HG03095 (cell line): ENCODE measurements at regions not wholly inside any gene's neighbourhood (a gene's known extent, or its start where the extent isn't known, plus 50 kb on each side); places are given as distances from the start of the nearest gene placed in this dataset.

Experiments used
- ATAC-seq: cut with Tn5 transposase; IDR thresholded peaks from one replicate; pipeline ENCODE4 v1.9.1; 2021; ENCODE audit warnings: moderate library complexity; ENCODE audit not compliant: unreplicated experiment

DNA sequence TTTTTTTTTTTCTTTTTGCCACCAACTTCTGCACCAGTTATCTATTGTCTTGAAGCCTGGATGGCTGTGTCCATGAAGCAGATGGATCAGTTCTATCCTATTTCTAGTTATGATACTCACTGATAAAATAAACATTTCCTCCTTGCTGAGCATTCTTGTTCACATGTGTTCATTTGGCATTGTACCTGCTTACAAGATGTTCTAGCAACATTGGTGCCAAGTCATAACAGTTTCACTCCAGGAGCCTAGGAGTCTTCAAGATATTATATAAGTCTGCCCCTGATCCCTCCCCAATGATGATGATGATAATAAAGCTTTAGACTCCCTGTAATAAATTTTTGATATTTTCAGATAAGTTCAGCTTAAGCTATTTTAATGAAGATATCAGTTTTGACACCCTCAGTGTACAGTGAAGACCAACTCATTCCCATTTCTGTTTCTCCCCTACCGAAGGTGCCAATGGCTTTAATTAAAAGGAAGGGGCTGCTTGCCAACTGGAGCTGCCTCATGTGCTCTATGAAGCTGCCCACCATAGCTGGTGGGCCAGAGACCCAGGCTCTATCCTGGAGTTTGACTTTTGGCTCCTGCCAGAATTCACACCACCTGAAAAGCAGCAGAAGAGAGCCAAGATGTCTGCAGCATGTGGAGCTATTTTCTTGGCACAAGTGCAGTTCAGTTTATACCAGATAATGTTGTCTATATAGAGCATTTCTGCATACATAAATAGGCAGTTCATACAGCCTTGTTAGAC, 265.4 kb upstream of the TET2 start:
- no peak for ATAC-seq

DNA sequence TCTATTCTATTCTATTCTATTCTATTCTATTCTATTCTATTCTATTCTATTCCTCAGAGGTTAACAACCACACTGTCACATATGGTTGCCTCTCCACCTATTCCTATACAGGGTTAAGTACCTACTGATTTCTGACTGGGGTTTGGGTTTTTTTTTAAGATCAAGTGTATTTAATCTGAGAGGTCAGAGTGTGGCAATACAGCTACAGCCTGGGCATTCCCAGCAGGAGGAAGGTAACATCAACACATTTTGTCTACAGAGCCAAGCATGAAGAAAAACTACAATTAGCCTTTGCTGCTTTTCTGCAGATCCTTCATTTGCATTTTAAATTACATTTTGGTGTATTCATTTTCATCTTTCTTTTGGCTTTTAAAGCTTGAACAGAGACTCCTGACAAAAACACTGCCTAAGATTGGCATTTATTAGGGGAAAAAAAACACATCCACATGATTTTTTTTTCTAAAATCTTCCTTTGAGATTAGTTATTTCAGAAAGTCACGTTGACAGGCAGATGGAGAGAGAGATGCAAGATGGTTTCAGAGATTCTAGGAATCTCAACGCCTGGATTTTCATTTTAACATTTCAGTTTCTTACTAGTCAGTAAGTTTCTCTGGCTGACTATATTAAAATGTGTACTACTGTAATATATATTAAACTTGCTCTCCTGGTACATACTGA, 255.9 kb upstream of the TET2 start:
- no peak for ATAC-seq

DNA sequence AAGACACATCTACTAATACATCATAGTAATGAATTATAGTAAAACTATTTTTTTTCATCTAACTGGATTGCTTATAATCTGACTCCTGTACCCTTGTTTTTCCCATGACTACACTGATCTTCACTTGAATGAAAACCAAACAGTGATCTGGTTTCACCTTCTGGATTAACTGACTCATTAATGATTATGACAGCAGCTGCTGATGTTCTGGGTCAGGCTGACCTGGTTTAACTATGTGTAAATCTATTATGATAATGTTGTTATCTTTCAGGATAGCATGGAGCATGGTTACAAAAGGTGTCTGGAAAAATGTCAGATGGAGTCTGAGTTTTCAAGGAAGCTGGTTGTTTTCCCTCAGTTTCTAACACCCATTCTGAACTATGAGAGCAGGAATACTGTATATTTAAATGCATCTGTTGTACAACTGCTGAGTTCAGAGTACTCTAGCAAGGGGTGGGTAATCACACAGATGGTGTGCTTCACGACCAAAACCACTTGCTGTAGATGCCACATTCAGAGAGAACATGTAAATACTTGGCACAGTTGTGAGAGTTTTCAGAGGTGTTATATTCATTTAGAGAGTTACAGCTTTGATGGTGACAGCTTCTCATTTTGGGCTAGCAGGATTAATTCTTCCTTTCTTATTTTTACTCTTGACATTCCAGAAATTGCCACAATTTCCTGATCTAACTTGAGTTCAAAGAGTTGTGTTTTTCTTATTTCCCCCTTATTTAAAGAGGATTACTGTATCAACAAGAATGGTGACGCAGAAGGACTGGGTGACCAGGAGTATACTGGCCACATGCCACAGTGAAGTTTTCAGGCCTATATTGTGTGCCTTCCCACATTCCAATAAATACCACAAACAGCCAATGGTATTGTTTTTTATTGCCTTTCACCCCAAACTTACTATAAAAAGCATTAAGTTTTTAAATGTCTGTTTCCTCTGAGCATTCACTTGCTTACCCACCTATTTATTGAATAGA, 249.7 kb upstream of the TET2 start:
- ATAC-seq = no peak

DNA sequence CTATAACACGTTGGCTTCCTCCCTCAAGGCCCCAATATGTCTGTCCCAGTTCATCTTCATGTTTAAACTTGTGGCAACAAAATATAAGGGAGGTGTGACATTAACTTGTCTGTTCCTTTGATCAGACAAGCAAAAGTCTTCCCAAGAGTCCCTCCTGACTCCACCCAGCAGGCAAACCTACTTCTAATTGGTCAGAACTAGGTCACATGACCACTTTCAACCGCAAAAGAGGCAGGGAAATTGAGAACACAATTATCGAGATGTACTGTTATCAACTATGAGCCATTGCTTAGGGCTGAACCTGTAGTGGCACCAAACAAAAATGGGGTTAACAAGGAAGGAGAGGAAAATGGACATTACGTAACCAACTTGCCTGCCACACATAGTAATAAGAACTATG, 246.8 kb upstream of the TET2 start:
- no peak for ATAC-seq

DNA sequence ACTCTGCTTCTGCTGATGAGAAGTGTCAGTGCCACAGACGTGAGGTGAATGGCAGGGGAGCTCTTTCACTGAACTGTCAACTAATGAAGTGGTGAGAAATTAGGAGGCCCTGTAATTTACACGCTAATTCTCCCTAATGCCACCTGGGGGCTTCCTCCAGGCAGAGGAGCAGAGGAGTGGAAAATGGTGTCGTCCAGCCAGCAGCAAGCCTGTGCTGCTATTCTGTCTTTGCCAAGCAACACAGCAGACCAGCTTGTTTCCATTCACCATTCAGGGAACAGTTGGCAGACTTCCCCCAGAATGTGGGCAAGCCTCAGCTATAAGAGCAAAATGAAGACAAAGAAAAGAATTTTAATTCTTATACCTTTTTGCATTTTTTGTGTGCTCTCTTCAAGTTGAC, 245.2 kb upstream of the TET2 start:
- no peak for ATAC-seq

DNA sequence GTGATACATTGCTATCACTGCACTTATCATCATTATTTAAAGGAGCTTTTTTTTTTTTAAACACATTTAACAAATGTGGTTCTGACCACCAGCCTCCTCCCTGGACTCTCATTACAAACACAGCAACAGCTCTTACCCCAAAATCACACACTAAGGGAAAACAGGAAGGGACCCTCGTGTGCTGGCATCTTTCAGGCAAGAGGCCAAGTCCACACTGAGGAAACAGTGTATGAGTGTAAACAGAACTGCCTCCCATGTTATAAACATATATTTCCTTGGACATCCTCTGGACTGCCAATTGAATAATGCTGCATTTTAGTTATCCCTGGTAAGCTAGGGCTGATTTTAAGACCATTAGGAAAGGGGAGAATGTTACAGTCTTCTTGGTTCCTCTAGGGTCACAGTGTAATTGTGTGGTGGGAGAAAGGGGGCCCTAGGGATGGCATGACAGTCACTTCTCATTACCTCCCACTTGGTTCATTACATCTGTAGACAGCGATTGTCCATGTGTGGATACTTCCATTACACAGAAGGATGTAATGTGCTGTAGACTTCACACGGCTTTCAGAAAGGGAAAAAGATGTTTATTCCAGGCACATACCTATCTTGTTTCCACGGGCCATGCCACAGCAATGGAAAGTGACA, 244.6 kb upstream of the TET2 start:
- ATAC-seq = no peak

GRCh38 chr4:104905065-104905464, 241.6 kb upstream of the TET2 start:
- ATAC-seq = no peak

GRCh38 chr4:104905546-104905945, 241.1 kb upstream of the TET2 start:
- ATAC-seq = no peak

GRCh38 chr4:104906276-104906675, 240.4 kb upstream of the TET2 start:
- ATAC-seq = no peak

DNA sequence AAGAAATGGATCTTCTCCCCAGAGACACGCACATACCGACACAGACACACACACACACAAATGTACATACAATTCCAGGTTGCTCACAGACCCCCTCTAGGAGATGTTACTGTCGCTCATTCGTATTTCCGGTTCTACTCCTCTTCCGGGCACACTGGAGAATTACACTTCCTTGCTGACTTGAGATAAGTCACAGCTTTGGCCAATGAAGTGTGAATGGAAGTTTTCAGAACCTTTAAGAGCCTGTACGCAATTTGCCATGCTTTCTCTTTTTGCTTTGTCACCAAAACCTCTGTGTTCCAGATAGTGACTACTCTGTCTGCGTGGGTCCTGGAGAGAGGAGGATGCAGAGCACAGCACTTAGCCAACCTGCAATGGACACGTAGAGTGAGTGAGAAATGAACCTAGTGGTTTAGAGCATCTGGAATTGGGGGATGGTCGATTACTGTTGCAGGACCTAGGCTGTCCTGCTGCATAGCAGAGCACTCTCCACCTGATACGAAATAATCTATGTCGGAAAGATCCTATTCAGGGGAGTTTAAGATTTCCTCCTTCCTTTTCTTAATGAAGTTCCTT, 239.5 kb upstream of the TET2 start:
- no peak for ATAC-seq

DNA sequence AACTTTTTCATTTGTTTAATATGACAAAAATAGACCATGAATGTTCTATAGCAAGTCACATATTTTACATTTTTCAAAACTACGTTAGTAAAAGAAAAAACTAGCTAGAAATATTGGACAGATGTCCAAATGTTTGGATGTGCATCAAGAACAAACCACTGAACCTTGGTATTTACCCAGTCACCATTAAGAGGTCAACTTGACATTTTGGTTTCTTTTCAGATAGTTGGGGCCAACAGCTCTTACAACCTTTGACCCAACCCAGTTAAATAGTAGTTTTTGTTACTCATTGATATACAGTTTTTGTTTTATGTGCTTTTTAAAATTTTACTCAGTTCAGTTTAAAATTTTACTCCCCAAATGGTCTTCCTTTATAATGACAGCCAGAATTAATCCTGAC, 238.7 kb upstream of the TET2 start:
- no peak for ATAC-seq

DNA sequence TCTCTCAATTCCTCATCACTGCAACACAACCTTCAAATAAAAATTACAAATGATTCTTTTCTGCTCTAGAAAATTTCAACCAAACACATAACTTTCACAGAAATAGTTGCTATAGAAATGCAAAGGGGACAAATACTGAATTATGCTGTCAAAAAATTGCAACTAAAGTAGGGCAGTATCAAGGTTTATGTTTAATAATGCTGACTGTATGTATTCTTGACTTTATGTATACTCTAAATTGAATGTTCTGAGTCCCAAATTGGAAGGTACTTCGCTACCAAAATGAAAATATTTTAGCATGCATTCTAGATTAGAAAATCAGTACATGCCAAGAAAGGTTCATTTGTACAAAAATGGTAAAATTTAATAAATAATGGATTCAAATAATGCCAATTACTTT, 237.3 kb upstream of the TET2 start:
- ATAC-seq = no peak

DNA sequence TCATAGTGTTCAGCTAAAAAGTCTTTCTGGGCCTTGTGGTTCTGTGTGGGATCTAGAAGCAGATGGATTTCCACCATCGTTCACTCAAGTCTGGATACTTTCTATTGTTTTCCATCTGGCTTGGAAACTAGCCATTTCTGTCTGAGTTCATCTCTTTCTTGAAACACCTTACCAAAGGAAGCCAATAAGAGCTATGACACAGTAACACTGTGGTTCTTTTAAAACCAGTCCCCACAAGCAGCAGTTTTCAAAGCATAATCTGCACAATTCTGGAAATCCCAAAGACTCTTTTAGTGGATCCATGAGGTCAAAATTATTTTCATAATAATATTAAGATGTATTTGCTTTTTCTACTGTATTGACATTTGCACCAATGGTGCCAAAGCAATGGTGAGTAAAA, 234.2 kb upstream of the TET2 start:
- no peak for ATAC-seq

DNA sequence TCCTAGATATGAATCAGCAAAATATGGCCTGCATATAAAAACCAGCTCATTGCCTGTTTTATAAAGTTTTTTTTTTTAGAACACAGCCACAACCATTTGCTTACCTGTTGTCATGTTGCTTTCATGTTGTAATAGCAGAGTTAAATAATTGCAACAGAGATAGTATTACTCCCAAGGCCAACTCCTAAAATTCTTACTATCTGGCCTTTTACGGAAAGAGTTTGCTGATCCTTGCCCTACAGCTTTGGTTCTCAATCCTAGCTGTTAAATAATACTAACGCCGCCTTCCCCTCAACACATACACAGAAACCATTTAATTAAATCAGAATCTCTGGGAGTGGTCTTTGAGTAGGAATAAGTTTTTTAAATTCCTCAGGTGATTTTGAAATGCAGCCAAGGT, 231.3 kb upstream of the TET2 start:
- no peak for ATAC-seq

GRCh38 chr4:104915864-104916263, 230.8 kb upstream of the TET2 start:
- no peak for ATAC-seq

- no peak for ATAC-seq
Observed at GRCh38 chr4:104919406-104919805, 227.3 kb upstream of the TET2 start.

GRCh38 chr4:104930298-104930697, 216.4 kb upstream of the TET2 start:
- no peak for ATAC-seq

GRCh38 chr4:104930745-104931736, 215.6 kb upstream of the TET2 start:
- ATAC-seq = peak; percentile 72

GRCh38 chr4:104938624-104939023, 208.1 kb upstream of the TET2 start:
- ATAC-seq = no peak

DNA sequence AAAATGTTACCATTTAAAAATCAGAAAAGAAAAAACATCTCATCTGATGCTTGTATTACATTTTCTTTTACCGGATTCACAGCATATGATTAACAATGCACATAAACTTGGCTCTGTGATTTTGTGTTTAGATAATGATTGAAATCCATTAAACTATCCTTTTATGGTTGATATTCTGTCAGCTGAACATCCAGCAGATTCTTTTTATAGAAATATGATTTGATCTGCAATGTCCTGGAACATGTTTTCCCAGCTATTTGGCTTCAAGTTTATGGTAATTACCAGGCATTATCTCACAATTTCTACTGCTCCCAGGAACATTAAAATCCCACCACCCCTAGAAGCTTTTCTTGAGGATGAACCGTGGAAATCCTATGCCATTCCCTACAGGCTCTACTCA, 205.7 kb upstream of the TET2 start:
- no peak for ATAC-seq
